GM12864 (cell line): ENCODE measurements at regions not wholly inside any gene's neighbourhood (a gene's known extent, or its start where the extent isn't known, plus 50 kb on each side); places are given as distances from the start of the nearest gene placed in this dataset.

ENCODE experiments used
- DNase-seq: peaks from one replicate; pipeline ENCODE4 v3.0.0-alpha.2; 2011; ENCODE audit warnings: low read depth
- H3K4me3 ChIP-seq: 2 replicates; pipeline ENCODE4 v1.5.1; 2011; ENCODE audit warnings: mild to moderate bottlenecking, low read depth, low read length, control low read depth
- TF ChIP-seq, protein P1 (sequence below): IDR thresholded peaks from 2 replicates; pipeline ENCODE4 v1.5.1; 2011; ENCODE audit warnings: low read depth, mild to moderate bottlenecking, moderate library complexity, low read length, control low read depth, inconsistent platforms; ENCODE audit errors: missing control alignments

GRCh38 chr2:35891936-35892335, 463.6 kb upstream of the CRIM1 start:
- TF ChIP-seq, protein P1, sequence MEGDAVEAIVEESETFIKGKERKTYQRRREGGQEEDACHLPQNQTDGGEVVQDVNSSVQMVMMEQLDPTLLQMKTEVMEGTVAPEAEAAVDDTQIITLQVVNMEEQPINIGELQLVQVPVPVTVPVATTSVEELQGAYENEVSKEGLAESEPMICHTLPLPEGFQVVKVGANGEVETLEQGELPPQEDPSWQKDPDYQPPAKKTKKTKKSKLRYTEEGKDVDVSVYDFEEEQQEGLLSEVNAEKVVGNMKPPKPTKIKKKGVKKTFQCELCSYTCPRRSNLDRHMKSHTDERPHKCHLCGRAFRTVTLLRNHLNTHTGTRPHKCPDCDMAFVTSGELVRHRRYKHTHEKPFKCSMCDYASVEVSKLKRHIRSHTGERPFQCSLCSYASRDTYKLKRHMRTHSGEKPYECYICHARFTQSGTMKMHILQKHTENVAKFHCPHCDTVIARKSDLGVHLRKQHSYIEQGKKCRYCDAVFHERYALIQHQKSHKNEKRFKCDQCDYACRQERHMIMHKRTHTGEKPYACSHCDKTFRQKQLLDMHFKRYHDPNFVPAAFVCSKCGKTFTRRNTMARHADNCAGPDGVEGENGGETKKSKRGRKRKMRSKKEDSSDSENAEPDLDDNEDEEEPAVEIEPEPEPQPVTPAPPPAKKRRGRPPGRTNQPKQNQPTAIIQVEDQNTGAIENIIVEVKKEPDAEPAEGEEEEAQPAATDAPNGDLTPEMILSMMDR = no peak
- H3K4me3 ChIP-seq = no peak overlapping the region
- DNase-seq = no peak

- TF ChIP-seq, protein P1 = no peak
- no peak for DNase-seq
- no peak overlapping the region for H3K4me3 ChIP-seq
Observed at GRCh38 chr2:35891528-35891927, 464.1 kb upstream of the CRIM1 start.

DNA sequence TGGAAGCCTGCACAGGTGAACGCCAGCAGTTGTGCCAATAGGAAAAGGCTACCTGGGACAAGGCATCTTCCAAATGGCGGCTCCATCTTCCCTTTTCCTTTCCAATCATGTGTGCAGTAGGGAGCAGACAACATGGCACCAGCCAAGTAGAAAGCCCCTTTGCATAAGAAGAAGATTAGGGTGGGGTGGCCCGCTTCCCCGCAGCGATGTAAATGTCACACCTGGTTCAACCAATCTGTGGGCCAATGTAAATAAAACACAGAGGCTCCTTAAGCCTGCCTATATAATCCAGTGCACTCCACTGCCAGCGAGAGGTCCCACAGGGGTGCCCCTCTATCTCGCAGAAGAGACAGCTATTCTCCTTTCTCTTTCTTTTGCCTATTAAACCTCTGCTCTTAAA, 468.4 kb upstream of the CRIM1 start:
- no peak for DNase-seq
- TF ChIP-seq, protein P1 = no peak
- no peak overlapping the region for H3K4me3 ChIP-seq

DNA sequence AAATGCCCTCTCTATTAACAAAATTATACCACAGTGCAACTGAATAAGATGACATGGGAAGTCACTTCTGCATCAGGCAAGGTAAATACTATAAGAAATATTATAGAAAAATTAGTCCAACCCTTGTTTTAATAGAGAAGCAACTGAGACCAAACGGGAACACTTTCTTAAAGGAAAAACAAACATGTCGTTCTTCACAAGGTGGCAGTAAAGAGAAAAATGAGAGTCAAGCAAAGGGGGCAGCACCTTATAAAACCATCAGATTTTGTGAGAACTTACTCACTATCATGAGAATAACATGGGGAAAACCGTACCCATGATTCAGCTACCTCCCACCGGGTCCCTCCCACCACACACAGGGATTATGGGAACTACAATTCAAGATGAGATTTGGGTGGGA, 481.7 kb upstream of the CRIM1 start:
- H3K4me3 ChIP-seq = no peak overlapping the region
- DNase-seq = no peak

DNA sequence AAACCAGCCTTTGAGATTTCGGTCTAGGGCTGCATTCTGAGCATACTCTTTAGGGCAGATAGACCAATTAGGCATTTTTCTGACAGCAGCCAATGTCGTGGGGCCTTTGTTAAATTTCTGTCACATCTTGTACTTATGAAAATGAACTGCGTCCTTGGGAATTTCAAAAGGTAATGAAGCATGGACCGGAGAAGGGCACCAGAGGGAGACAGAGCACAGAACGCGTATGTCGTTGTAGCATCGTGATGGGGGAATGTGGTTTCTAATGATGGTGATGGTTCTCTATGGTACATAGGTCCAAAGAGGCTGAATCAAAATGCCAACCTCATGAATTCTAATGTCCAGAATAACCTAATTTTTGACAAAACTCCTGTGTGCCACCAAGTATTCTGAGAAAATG, 483.9 kb upstream of the CRIM1 start:
- H3K4me3 ChIP-seq = no peak overlapping the region
- TF ChIP-seq, protein P1 = no peak
- DNase-seq = no peak

More for the DNA sequence above, 481.7 kb upstream of the CRIM1 start:
- TF ChIP-seq, protein P1 = no peak

- no peak for DNase-seq
- H3K4me3 ChIP-seq = no peak overlapping the region
- TF ChIP-seq, protein P1 = no peak
Observed at GRCh38 chr2:35870713-35871112, 484.9 kb upstream of the CRIM1 start.

- TF ChIP-seq, protein P1 = no peak
- no peak for DNase-seq
- no peak overlapping the region for H3K4me3 ChIP-seq
Observed at GRCh38 chr2:35864141-35864540, 491.4 kb upstream of the CRIM1 start.
